ENCODE measurements at regions not wholly inside any gene's neighbourhood (a gene's known extent, or its start where the extent isn't known, plus 50 kb on each side); places are given as distances from the start of the nearest gene placed in this dataset.

GRCh38 chr16:6633456-6633855, 699.2 kb upstream of the RBFOX1 start:
- no peak overlapping the region for H3K9ac ChIP-seq (ENCODE audit: low read length in 2 of 2)
- H3K27ac ChIP-seq (ENCODE audit: low read length): no peak overlapping the region
- H3K9me3 ChIP-seq (ENCODE audit: control insufficient read depth in 2 of 2, low read length in 2 of 2): no peaks in the 10 kb centered on the region
- no peak overlapping the region for H3K4me3 ChIP-seq (ENCODE audit: low read length in 2 of 2)
- no peaks in the 10 kb centered on the region for H3K27me3 ChIP-seq (ENCODE audit: control insufficient read depth in 1 of 2, insufficient read depth in 2 of 2, low read length in 2 of 2)
- H3K4me1 ChIP-seq (ENCODE audit: control insufficient read depth, insufficient read depth, low read length): no peaks in the 10 kb centered on the region
- no peaks in the 10 kb centered on the region for H3K36me3 ChIP-seq (ENCODE audit: control insufficient read depth in 2 of 2, insufficient read depth in 2 of 2, low read length in 2 of 2)

- Histone ChIP-seq H3K9ac (ENCODE audit: low read length in 2 of 2) (no peak overlapping the region), H3K4me1 (ENCODE audit: control insufficient read depth, insufficient read depth, low read length) (no peaks in the 10 kb centered on the region), H3K9me3 (ENCODE audit: control insufficient read depth in 2 of 2, low read length in 2 of 2) (no peaks in the 10 kb centered on the region), H3K4me3 (ENCODE audit: low read length in 2 of 2) (no peak overlapping the region), H3K27me3 (ENCODE audit: control insufficient read depth in 1 of 2, insufficient read depth in 2 of 2, low read length in 2 of 2) (no peaks in the 10 kb centered on the region), H3K36me3 (ENCODE audit: control insufficient read depth in 2 of 2, insufficient read depth in 2 of 2, low read length in 2 of 2) (no peaks in the 10 kb centered on the region), H3K27ac (ENCODE audit: low read length) (no peak overlapping the region)
Observed at GRCh38 chr16:6629110-6629509, 703.5 kb upstream of the RBFOX1 start.

GRCh38 chr16:6625606-6626005, 707.0 kb upstream of the RBFOX1 start:
- no peak overlapping the region for H3K4me3 ChIP-seq (ENCODE audit: low read length in 2 of 2)
- no peak overlapping the region for H3K9ac ChIP-seq (ENCODE audit: low read length in 2 of 2)
- H3K36me3 ChIP-seq (ENCODE audit: control insufficient read depth in 2 of 2, insufficient read depth in 2 of 2, low read length in 2 of 2): no peaks in the 10 kb centered on the region
- no peaks in the 10 kb centered on the region for H3K9me3 ChIP-seq (ENCODE audit: control insufficient read depth in 2 of 2, low read length in 2 of 2)
- no peaks in the 10 kb centered on the region for H3K4me1 ChIP-seq (ENCODE audit: control insufficient read depth, insufficient read depth, low read length)
- no peak overlapping the region for H3K27ac ChIP-seq (ENCODE audit: low read length)
- no peaks in the 10 kb centered on the region for H3K27me3 ChIP-seq (ENCODE audit: control insufficient read depth in 1 of 2, insufficient read depth in 2 of 2, low read length in 2 of 2)

GRCh38 chr16:6618874-6619273, 713.8 kb upstream of the RBFOX1 start:
- Histone ChIP-seq H3K4me3 (ENCODE audit: low read length in 2 of 2) (no peak overlapping the region), H3K36me3 (ENCODE audit: control insufficient read depth in 2 of 2, insufficient read depth in 2 of 2, low read length in 2 of 2) (no peaks in the 10 kb centered on the region), H3K27me3 (ENCODE audit: control insufficient read depth in 1 of 2, insufficient read depth in 2 of 2, low read length in 2 of 2) (no peaks in the 10 kb centered on the region), H3K9ac (ENCODE audit: low read length in 2 of 2) (no peak overlapping the region), H3K9me3 (ENCODE audit: control insufficient read depth in 2 of 2, low read length in 2 of 2) (peaks cover 0 to 6% of the 10 kb centered on the region in 2 donors), H3K4me1 (ENCODE audit: control insufficient read depth, insufficient read depth, low read length) (no peaks in the 10 kb centered on the region), H3K27ac (ENCODE audit: low read length) (no peak overlapping the region)

- no peak overlapping the region for H3K9ac ChIP-seq (ENCODE audit: low read length in 2 of 2)
- no peak overlapping the region for H3K27ac ChIP-seq (ENCODE audit: low read length)
- peaks cover 0 to 6% of the 10 kb centered on the region in 2 donors for H3K9me3 ChIP-seq (ENCODE audit: control insufficient read depth in 2 of 2, low read length in 2 of 2)
Observed at GRCh38 chr16:6616746-6617145, 715.9 kb upstream of the RBFOX1 start.

GRCh38 chr16:6615636-6616035, 717.0 kb upstream of the RBFOX1 start:
- no peaks in the 10 kb centered on the region for H3K36me3 ChIP-seq (ENCODE audit: control insufficient read depth in 2 of 2, insufficient read depth in 2 of 2, low read length in 2 of 2)
- no peaks in the 10 kb centered on the region for H3K4me1 ChIP-seq (ENCODE audit: control insufficient read depth, insufficient read depth, low read length)
- H3K9me3 ChIP-seq (ENCODE audit: control insufficient read depth in 2 of 2, low read length in 2 of 2): peaks cover 0 to 6% of the 10 kb centered on the region in 2 donors
- no peak overlapping the region for H3K27ac ChIP-seq (ENCODE audit: low read length)
- H3K27me3 ChIP-seq (ENCODE audit: control insufficient read depth in 1 of 2, insufficient read depth in 2 of 2, low read length in 2 of 2): no peaks in the 10 kb centered on the region
- H3K4me3 ChIP-seq (ENCODE audit: low read length in 2 of 2): no peak overlapping the region
- H3K9ac ChIP-seq (ENCODE audit: low read length in 2 of 2): no peak overlapping the region

More at GRCh38 chr16:6616746-6617145, 715.9 kb upstream of the RBFOX1 start:
- Histone ChIP-seq H3K36me3 (ENCODE audit: control insufficient read depth in 2 of 2, insufficient read depth in 2 of 2, low read length in 2 of 2) (no peaks in the 10 kb centered on the region), H3K4me1 (ENCODE audit: control insufficient read depth, insufficient read depth, low read length) (no peaks in the 10 kb centered on the region), H3K27me3 (ENCODE audit: control insufficient read depth in 1 of 2, insufficient read depth in 2 of 2, low read length in 2 of 2) (no peaks in the 10 kb centered on the region), H3K4me3 (ENCODE audit: low read length in 2 of 2) (no peak overlapping the region)

GRCh38 chr16:6611535-6611934, 721.1 kb upstream of the RBFOX1 start:
- peaks cover 0 to 2% of the 10 kb centered on the region in 2 donors for H3K9me3 ChIP-seq (ENCODE audit: control insufficient read depth in 2 of 2, low read length in 2 of 2)
- H3K4me3 ChIP-seq (ENCODE audit: low read length in 2 of 2): no peak overlapping the region
- no peak overlapping the region for H3K27ac ChIP-seq (ENCODE audit: low read length)
- no peaks in the 10 kb centered on the region for H3K36me3 ChIP-seq (ENCODE audit: control insufficient read depth in 2 of 2, insufficient read depth in 2 of 2, low read length in 2 of 2)
- H3K9ac ChIP-seq (ENCODE audit: low read length in 2 of 2): no peak overlapping the region
- H3K4me1 ChIP-seq (ENCODE audit: control insufficient read depth, insufficient read depth, low read length): no peaks in the 10 kb centered on the region
- H3K27me3 ChIP-seq (ENCODE audit: control insufficient read depth in 1 of 2, insufficient read depth in 2 of 2, low read length in 2 of 2): no peaks in the 10 kb centered on the region

- no peak overlapping the region for H3K27ac ChIP-seq (ENCODE audit: low read length)
- H3K4me1 ChIP-seq (ENCODE audit: control insufficient read depth, insufficient read depth, low read length): no peaks in the 10 kb centered on the region
- peaks cover 0 to 6% of the 10 kb centered on the region in 2 donors for H3K9me3 ChIP-seq (ENCODE audit: control insufficient read depth in 2 of 2, low read length in 2 of 2)
- no peak overlapping the region for H3K4me3 ChIP-seq (ENCODE audit: low read length in 2 of 2)
- H3K36me3 ChIP-seq (ENCODE audit: control insufficient read depth in 2 of 2, insufficient read depth in 2 of 2, low read length in 2 of 2): no peaks in the 10 kb centered on the region
- H3K9ac ChIP-seq (ENCODE audit: low read length in 2 of 2): no peak overlapping the region
- no peaks in the 10 kb centered on the region for H3K27me3 ChIP-seq (ENCODE audit: control insufficient read depth in 1 of 2, insufficient read depth in 2 of 2, low read length in 2 of 2)
Observed at GRCh38 chr16:6605490-6605889, 727.2 kb upstream of the RBFOX1 start.

- peaks cover 0 to 4% of the 10 kb centered on the region in 2 donors for H3K9me3 ChIP-seq (ENCODE audit: control insufficient read depth in 2 of 2, low read length in 2 of 2)
- H3K4me3 ChIP-seq (ENCODE audit: low read length in 2 of 2): no peak overlapping the region
- H3K9ac ChIP-seq (ENCODE audit: low read length in 2 of 2): no peak overlapping the region
- no peak overlapping the region for H3K27ac ChIP-seq (ENCODE audit: low read length)
- no peaks in the 10 kb centered on the region for H3K36me3 ChIP-seq (ENCODE audit: control insufficient read depth in 2 of 2, insufficient read depth in 2 of 2, low read length in 2 of 2)
- no peaks in the 10 kb centered on the region for H3K27me3 ChIP-seq (ENCODE audit: control insufficient read depth in 1 of 2, insufficient read depth in 2 of 2, low read length in 2 of 2)
- no peaks in the 10 kb centered on the region for H3K4me1 ChIP-seq (ENCODE audit: control insufficient read depth, insufficient read depth, low read length)
Observed at GRCh38 chr16:6603780-6604325, 728.8 kb upstream of the RBFOX1 start.

GRCh38 chr16:6602405-6602804, 730.2 kb upstream of the RBFOX1 start:
- Histone ChIP-seq H3K4me1 (ENCODE audit: control insufficient read depth, insufficient read depth, low read length) (no peaks in the 10 kb centered on the region), H3K27me3 (ENCODE audit: control insufficient read depth in 1 of 2, insufficient read depth in 2 of 2, low read length in 2 of 2) (no peaks in the 10 kb centered on the region), H3K36me3 (ENCODE audit: control insufficient read depth in 2 of 2, insufficient read depth in 2 of 2, low read length in 2 of 2) (no peaks in the 10 kb centered on the region)

GRCh38 chr16:6600167-6600566, 732.5 kb upstream of the RBFOX1 start:
- Histone ChIP-seq H3K27ac (ENCODE audit: low read length) (no peak overlapping the region), H3K4me1 (ENCODE audit: control insufficient read depth, insufficient read depth, low read length) (no peaks in the 10 kb centered on the region), H3K9me3 (ENCODE audit: control insufficient read depth in 2 of 2, low read length in 2 of 2) (no peaks in the 10 kb centered on the region), H3K36me3 (ENCODE audit: control insufficient read depth in 2 of 2, insufficient read depth in 2 of 2, low read length in 2 of 2) (no peaks in the 10 kb centered on the region), H3K4me3 (ENCODE audit: low read length in 2 of 2) (no peak overlapping the region), H3K27me3 (ENCODE audit: control insufficient read depth in 1 of 2, insufficient read depth in 2 of 2, low read length in 2 of 2) (no peaks in the 10 kb centered on the region), H3K9ac (ENCODE audit: low read length in 2 of 2) (no peak overlapping the region)

More at GRCh38 chr16:6602405-6602804, 730.2 kb upstream of the RBFOX1 start:
- Histone ChIP-seq H3K27ac (ENCODE audit: low read length) (no peak overlapping the region), H3K4me3 (ENCODE audit: low read length in 2 of 2) (no peak overlapping the region), H3K9ac (ENCODE audit: low read length in 2 of 2) (no peak overlapping the region), H3K9me3 (ENCODE audit: control insufficient read depth in 2 of 2, low read length in 2 of 2) (peaks cover 0 to 3% of the 10 kb centered on the region in 2 donors)
